GM12891 (cell line): ENCODE measurements at regions not wholly inside any gene's neighbourhood (a gene's known extent, or its start where the extent isn't known, plus 50 kb on each side); places are given as distances from the start of the nearest gene placed in this dataset.

Experiments
- POLR2A ChIP-seq: IDR thresholded peaks from 2 replicates; pipeline ENCODE4 v1.6.1; 2011; ENCODE audit warnings: low read depth, low read length, control low read depth
- POLR2AphosphoS5 ChIP-seq: IDR thresholded peaks from 2 replicates; pipeline ENCODE4 v1.6.1; 2011; ENCODE audit warnings: low read depth, low read length, control low read depth
- SPI1 ChIP-seq: IDR thresholded peaks from 2 replicates; pipeline ENCODE4 v1.6.1; 2011; ENCODE audit warnings: low read depth, low read length, control low read depth
- TAF1 ChIP-seq: IDR thresholded peaks from 2 replicates; pipeline ENCODE4 v1.6.1; 2011; ENCODE audit warnings: low read depth, low read length, control low read depth

DNA sequence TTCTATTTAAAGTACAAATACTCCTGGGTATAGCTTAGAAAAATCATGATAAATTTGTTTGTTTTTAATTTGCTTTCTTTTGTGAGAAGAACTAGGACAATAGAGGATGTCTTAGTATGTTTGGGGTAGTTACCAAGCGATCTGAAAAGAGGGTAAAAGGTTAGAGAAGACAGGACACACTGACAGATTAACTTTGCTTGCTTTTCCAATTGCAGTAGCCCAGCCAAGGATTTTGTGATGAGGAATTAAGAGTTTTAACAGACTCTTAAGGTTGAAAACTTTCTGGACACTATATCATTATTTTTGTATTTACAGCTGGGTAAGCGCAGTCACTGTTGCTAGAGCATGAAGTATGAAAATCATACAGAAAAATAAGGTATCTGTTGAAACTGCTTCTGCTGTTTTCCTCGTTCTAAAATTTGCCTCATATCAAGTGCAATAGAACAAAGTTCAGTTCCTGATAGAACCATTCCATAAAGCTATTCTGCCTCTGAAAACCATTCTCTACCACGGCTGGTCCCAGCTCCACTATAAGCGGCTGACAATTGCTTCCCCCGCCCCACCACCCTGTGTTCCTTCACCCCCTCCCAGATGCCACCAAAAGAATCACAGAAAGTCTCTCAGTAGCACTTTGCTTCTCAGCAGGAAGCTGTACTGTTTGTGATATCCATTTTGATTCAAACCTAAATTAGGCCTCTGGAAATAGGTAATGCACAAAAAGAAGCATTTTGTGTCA, 413.4 kb downstream of the BCAT1 start:
- TF ChIP-seq TAF1, result no peak
- no peak for TF ChIP-seq POLR2A
- no peak for TF ChIP-seq POLR2AphosphoS5
- TF ChIP-seq SPI1, result no peak
